OCI-LY1 (cell line): ENCODE measurements at regions not wholly inside any gene's neighbourhood (a gene's known extent, or its start where the extent isn't known, plus 50 kb on each side); places are given as distances from the start of the nearest gene placed in this dataset.

Experiments
- CTCF ChIP-seq: fragments of 200-600 bp; sonication (generic), shearing (Covaris generic); IDR thresholded peaks from 2 replicates; pipeline ENCODE4 v1.5.1; 2017; ENCODE audit warnings: mild to moderate bottlenecking, antibody characterized with exemption, low read length, moderate library complexity, mixed read lengths
- EZH2 ChIP-seq: fragments of 200-600 bp; sonication (generic), shearing (Covaris generic); IDR thresholded peaks from 2 replicates; pipeline ENCODE4 v1.8.0; 2017; ENCODE audit warnings: borderline replicate concordance, mixed run types, mild to moderate bottlenecking, antibody characterized with exemption, low read length, moderate library complexity, mixed read lengths

DNA sequence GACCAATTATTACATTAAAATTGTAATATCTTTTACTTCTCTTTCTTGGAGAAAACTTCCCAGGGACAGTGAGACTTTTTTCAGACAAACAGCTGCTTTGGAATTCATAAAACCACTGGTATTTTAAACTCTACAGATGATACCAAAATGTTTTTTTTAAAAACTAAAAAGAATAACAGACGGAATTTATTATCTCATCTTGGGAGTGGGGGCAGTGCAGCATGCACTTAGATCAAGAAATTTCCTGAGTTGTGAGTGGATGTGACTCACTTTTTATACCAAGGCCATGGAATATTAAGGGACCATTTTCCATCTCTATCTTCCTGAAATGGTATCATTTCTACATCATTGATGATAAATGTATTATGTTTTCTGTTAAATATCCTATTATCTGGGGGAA, 422.8 kb upstream of the HNRNPA3 start:
- no peak for TF ChIP-seq CTCF
- TF ChIP-seq EZH2, result no peak
